Loucy (cell line): ENCODE measurements at regions not wholly inside any gene's neighbourhood (a gene's known extent, or its start where the extent isn't known, plus 50 kb on each side); places are given as distances from the start of the nearest gene placed in this dataset.

ENCODE experiments used
- H2AFZ ChIP-seq: fragments of 200-600 bp; sonication (generic); 2 replicates; pipeline ENCODE4 v1.6.0; 2016; ENCODE audit warnings: antibody characterized with exemption, mild to moderate bottlenecking, low read length, moderate library complexity
- H3F3A ChIP-seq: fragments of 200-600 bp; 2 replicates; pipeline ENCODE4 v1.6.0; 2016; ENCODE audit warnings: antibody characterized with exemption, low read depth, mild to moderate bottlenecking
- H3K27me3 ChIP-seq: fragments of 200-600 bp; sonication (generic); 2 replicates; pipeline ENCODE4 v1.6.1; 2014; ENCODE audit warnings: low read length, mild to moderate bottlenecking; ENCODE audit not compliant: insufficient read depth, poor library complexity, severe bottlenecking
- H3K36me3 ChIP-seq: fragments of 200-600 bp; sonication (generic); 2 replicates; pipeline ENCODE4 v1.6.1; 2016; ENCODE audit warnings: low read length; ENCODE audit not compliant: insufficient read depth
- H3K4me1 ChIP-seq: fragments of 200-600 bp; sonication (generic); 2 replicates; pipeline ENCODE4 v1.5.1; 2014; ENCODE audit warnings: low read length, mild to moderate bottlenecking; ENCODE audit not compliant: insufficient read depth, poor library complexity, severe bottlenecking
- H3K4me2 ChIP-seq: fragments of 200-600 bp; sonication (generic); 2 replicates; pipeline ENCODE4 v1.6.0; 2014; ENCODE audit warnings: antibody characterized with exemption, low read length, low read depth, mild to moderate bottlenecking; ENCODE audit not compliant: poor library complexity, severe bottlenecking
- H3K4me3 ChIP-seq: fragments of 200-600 bp; sonication (generic); 2 replicates; pipeline ENCODE4 v1.5.1; 2014; ENCODE audit warnings: low read length, mild to moderate bottlenecking, mixed read lengths; ENCODE audit not compliant: poor library complexity, severe bottlenecking
- H3K79me2 ChIP-seq: fragments of 200-600 bp; sonication (generic); 2 replicates; pipeline ENCODE4 v1.6.1; 2014; ENCODE audit warnings: low read length; ENCODE audit not compliant: insufficient read depth
- H3K9ac ChIP-seq: fragments of 200-600 bp; sonication (generic); 2 replicates; pipeline ENCODE4 v1.6.0; 2014; ENCODE audit warnings: mild to moderate bottlenecking, low read depth, low read length, moderate library complexity; ENCODE audit not compliant: poor library complexity, severe bottlenecking
- H3K9me2 ChIP-seq: fragments of 200-600 bp; sonication (generic); replicated peaks from 2 replicates; pipeline ENCODE4 v1.6.1; 2016; ENCODE audit warnings: low read depth, low read length, mixed read lengths
- H3K9me3 ChIP-seq: fragments of 200-600 bp; sonication (generic); 2 replicates; pipeline ENCODE4 v1.6.1; 2014; ENCODE audit warnings: mild to moderate bottlenecking, antibody characterized with exemption, low read length, low read depth; ENCODE audit not compliant: insufficient read depth
- H4K20me1 ChIP-seq: fragments of 200-600 bp; sonication (generic); 2 replicates; pipeline ENCODE4 v1.6.0; 2014; ENCODE audit warnings: antibody characterized with exemption, low read length, mild to moderate bottlenecking; ENCODE audit not compliant: insufficient read depth, poor library complexity, severe bottlenecking
- CTCF ChIP-seq: fragments of 200-600 bp; sonication (generic); conservative IDR thresholded peaks from 2 replicates; pipeline ENCODE4 v1.5.1; 2014; ENCODE audit warnings: mild to moderate bottlenecking, antibody characterized with exemption, low read length
- EZH2phosphoT487 ChIP-seq: fragments of 200-600 bp; IDR thresholded peaks from 2 replicates; pipeline ENCODE4 v1.6.1; 2018; ENCODE audit warnings: antibody characterized with exemption, mild to moderate bottlenecking, moderate library complexity, borderline replicate concordance

GRCh38 chr19:32166238-32166637, 179.2 kb upstream of the ZNF507 start:
- Histone ChIP-seq H3K9ac (no peak overlapping the region), H3K36me3 (no peaks in the 10 kb centered on the region), H2AFZ (no peak overlapping the region), H3K9me2 (no peaks in the 10 kb centered on the region), H3K9me3 (peaks cover 4% of the 10 kb centered on the region; the same call in 1 of the 2 replicates), H3K4me3 (no peak overlapping the region), H4K20me1 (no peaks in the 10 kb centered on the region), H3K27me3 (no peaks in the 10 kb centered on the region), H3K4me1 (no peaks in the 10 kb centered on the region), H3K79me2 (no peaks in the 10 kb centered on the region), H3K4me2 (no peak overlapping the region), H3F3A (no peaks in the 10 kb centered on the region)
- TF ChIP-seq CTCF (no peak), EZH2phosphoT487 (no peak)

GRCh38 chr19:32168111-32168510, 177.3 kb upstream of the ZNF507 start:
- Histone ChIP-seq H3K36me3 (no peaks in the 10 kb centered on the region), H3K9me2 (no peaks in the 10 kb centered on the region), H3K4me3 (no peak overlapping the region), H3K4me2 (no peak overlapping the region), H4K20me1 (no peaks in the 10 kb centered on the region), H3K9ac (no peak overlapping the region), H3F3A (no peaks in the 10 kb centered on the region), H2AFZ (no peak overlapping the region), H3K79me2 (no peaks in the 10 kb centered on the region), H3K9me3 (peaks cover 4% of the 10 kb centered on the region; the same call in 1 of the 2 replicates), H3K4me1 (no peaks in the 10 kb centered on the region), H3K27me3 (no peaks in the 10 kb centered on the region)
- TF ChIP-seq EZH2phosphoT487: no peak
- TF ChIP-seq CTCF: no peak

- no peaks in the 10 kb centered on the region for H3K27me3 ChIP-seq
- no peaks in the 10 kb centered on the region for H3K36me3 ChIP-seq
- no peaks in the 10 kb centered on the region for H3K79me2 ChIP-seq
- no peak for TF ChIP-seq EZH2phosphoT487
- no peak for TF ChIP-seq CTCF
- H3K9me2 ChIP-seq: no peaks in the 10 kb centered on the region
- H2AFZ ChIP-seq: no peak overlapping the region
- no peak overlapping the region for H3K4me2 ChIP-seq
- H3K4me3 ChIP-seq: no peak overlapping the region
- no peaks in the 10 kb centered on the region for H3F3A ChIP-seq
- no peak overlapping the region for H3K9ac ChIP-seq
- no peaks in the 10 kb centered on the region for H3K4me1 ChIP-seq
- H3K9me3 ChIP-seq: peaks cover 4% of the 10 kb centered on the region; the same call in 1 of the 2 replicates
- H4K20me1 ChIP-seq: no peaks in the 10 kb centered on the region
These were observed 176.8 kb upstream of the ZNF507 start for GRCh38 chr19:32168606-32169005.
